GM21360 (cell line): ENCODE measurements at regions not wholly inside any gene's neighbourhood (a gene's known extent, or its start where the extent isn't known, plus 50 kb on each side); places are given as distances from the start of the nearest gene placed in this dataset.

ENCODE experiments used
- ATAC-seq: cut with Tn5 transposase; IDR thresholded peaks from one replicate; pipeline ENCODE4 v1.9.1; 2021; ENCODE audit warnings: mild to moderate bottlenecking, moderate library complexity; ENCODE audit not compliant: unreplicated experiment

- ATAC-seq = no peak
Measured at GRCh38 chr10:10829576-10829975, 188.1 kb upstream of the CELF2 start.

GRCh38 chr10:10830293-10830986, 187.2 kb upstream of the CELF2 start:
- no peak for ATAC-seq

- no peak for ATAC-seq
Measured at GRCh38 chr10:10831085-10831484, 186.6 kb upstream of the CELF2 start.

- no peak for ATAC-seq
Measured at GRCh38 chr10:10833955-10834354, 183.7 kb upstream of the CELF2 start.

- ATAC-seq = no peak
Measured at GRCh38 chr10:10844251-10844650, 173.4 kb upstream of the CELF2 start.

- ATAC-seq = no peak
Measured at GRCh38 chr10:10845185-10845584, 172.5 kb upstream of the CELF2 start.

GRCh38 chr10:10845826-10846503, 171.7 kb upstream of the CELF2 start:
- ATAC-seq = no peak

GRCh38 chr10:10846504-10846900, 171.2 kb upstream of the CELF2 start:
- ATAC-seq = no peak

- ATAC-seq = no peak
Measured at GRCh38 chr10:10847387-10847786, 170.3 kb upstream of the CELF2 start.

- ATAC-seq = no peak
Measured at GRCh38 chr10:10848488-10849111, 169.1 kb upstream of the CELF2 start.

GRCh38 chr10:10849306-10849705, 168.4 kb upstream of the CELF2 start:
- no peak for ATAC-seq

GRCh38 chr10:10850214-10850613, 167.5 kb upstream of the CELF2 start:
- ATAC-seq = no peak

GRCh38 chr10:10852464-10852863, 165.2 kb upstream of the CELF2 start:
- no peak for ATAC-seq

- ATAC-seq = no peak
Measured at GRCh38 chr10:10853954-10854353, 163.7 kb upstream of the CELF2 start.

- no peak for ATAC-seq
Measured at GRCh38 chr10:10854725-10855124, 162.9 kb upstream of the CELF2 start.

GRCh38 chr10:10855151-10855581, 162.5 kb upstream of the CELF2 start:
- no peak for ATAC-seq

- no peak for ATAC-seq
Measured at GRCh38 chr10:10860455-10860976, 157.2 kb upstream of the CELF2 start.

GRCh38 chr10:10865303-10865702, 152.4 kb upstream of the CELF2 start:
- ATAC-seq = no peak

GRCh38 chr10:10865913-10866312, 151.8 kb upstream of the CELF2 start:
- ATAC-seq = no peak

GRCh38 chr10:10869592-10869991, 148.1 kb upstream of the CELF2 start:
- peak; percentile 97 for ATAC-seq

GRCh38 chr10:10870523-10871241, 147.0 kb upstream of the CELF2 start:
- no peak for ATAC-seq
